ENCODE measurements at regions not wholly inside any gene's neighbourhood (a gene's known extent, or its start where the extent isn't known, plus 50 kb on each side); places are given as distances from the start of the nearest gene placed in this dataset.

DNA sequence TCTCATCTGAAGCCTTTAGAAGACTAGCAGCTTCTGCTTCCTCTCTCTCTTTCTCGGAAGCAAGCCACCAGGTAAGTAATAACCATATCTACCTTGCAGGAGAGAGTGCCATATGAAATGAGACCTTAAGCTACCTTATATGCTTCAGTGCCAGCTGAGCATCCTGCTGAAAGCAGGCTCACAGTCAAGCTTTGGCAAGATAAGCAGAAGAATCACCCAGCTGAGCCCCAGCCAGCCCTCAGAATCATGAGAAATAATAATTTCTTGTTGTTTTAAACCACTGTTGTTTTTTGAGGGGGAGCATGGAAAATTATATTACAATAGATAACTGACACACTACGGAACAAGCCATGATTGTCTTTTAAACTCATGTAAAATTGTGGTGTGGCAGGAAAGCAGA lies 514.4 kb downstream of the MBD2 start:
- H3K4me1 Mint-ChIP-seq (ENCODE audit: low read depth in 2 of 2) = no peaks in the 10 kb centered on the region
- ATAC-seq (no peak), DNase-seq (ENCODE audit: low spot score) (no peak)
- no peaks in the 10 kb centered on the region for H3K36me3 Mint-ChIP-seq
- no peak overlapping the region for H3K4me3 Mint-ChIP-seq
- H3K9me3 Mint-ChIP-seq = peaks cover 3% of the 10 kb centered on the region
- no peaks in the 10 kb centered on the region for H3K27me3 Mint-ChIP-seq
- H3K27ac Mint-ChIP-seq = no peak overlapping the region

DNA sequence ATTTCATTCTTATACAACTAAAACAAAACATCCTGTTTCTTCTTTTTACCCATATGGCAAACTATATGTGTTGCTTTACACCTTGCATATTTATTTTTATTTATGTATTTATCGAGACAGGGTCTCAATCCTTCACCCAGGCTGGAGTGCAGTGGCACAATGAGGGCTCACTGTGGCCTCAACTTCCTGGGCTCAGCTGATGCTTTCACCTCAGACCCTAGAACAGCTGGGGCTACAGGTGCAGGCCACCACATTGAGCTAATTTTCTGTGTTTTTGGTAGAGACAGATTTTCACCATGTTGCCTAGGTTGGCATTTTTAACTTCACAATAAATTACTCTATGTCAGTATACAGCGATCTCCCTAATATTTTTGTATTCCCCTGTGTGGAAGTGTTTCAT lies 522.0 kb downstream of the MBD2 start:
- H3K4me1 Mint-ChIP-seq (ENCODE audit: low read depth in 2 of 2) = no peaks in the 10 kb centered on the region
- H3K4me3 Mint-ChIP-seq = no peak overlapping the region
- H3K9me3 Mint-ChIP-seq = peaks cover 3% of the 10 kb centered on the region
- H3K27me3 Mint-ChIP-seq = no peaks in the 10 kb centered on the region
- ATAC-seq = no peak
- H3K27ac Mint-ChIP-seq = no peak overlapping the region
- no peak for DNase-seq (ENCODE audit: low spot score)
- no peaks in the 10 kb centered on the region for H3K36me3 Mint-ChIP-seq

DNA sequence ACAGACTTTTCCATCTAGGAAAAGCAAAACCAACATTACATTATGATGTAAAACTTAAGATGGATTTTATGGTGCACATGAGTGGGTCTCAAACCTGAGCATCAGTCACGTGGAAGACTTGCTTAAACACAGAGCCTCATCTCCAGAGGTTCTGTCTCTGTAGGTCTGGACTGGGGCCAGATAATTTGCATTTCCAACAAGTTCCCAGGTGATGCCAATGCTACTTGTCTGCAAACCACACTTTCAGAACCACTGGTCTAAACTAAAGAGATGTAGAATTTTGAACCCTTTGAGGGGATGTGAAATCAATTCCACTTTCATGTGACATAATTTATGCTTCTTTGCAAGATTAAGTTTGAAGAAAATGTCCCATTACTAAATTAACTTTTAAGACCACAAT lies 522.8 kb downstream of the MBD2 start:
- no peak for ATAC-seq
- Mint-ChIP-seq H3K4me1 (ENCODE audit: low read depth in 2 of 2) (no peaks in the 10 kb centered on the region), H3K27ac (no peak overlapping the region), H3K36me3 (no peaks in the 10 kb centered on the region), H3K9me3 (peaks cover 3% of the 10 kb centered on the region), H3K4me3 (no peak overlapping the region), H3K27me3 (no peaks in the 10 kb centered on the region)
- DNase-seq (ENCODE audit: low spot score) = no peak

DNA sequence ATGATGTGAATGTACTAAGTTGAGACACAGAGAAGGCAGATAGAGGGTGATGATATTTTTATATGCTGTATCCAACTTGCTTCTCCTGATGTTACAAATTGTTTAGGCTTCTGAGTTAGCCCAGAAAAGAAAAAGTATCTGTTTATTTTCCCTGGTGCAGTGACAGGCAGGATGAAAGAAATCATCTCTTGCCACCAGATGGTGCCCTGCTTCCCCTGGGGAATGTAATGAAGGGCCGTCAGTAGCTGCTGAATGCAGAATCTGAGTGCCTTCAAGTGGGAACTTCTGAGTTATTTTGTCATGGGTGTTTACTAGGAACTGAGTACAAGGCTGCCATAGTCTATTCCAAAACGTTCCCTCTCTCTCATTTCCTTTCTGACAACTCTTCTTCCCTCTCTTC lies 525.6 kb downstream of the MBD2 start:
- DNase-seq (ENCODE audit: low spot score) (no peak), ATAC-seq (no peak)
- Mint-ChIP-seq H3K4me3 (no peak overlapping the region), H3K27me3 (no peaks in the 10 kb centered on the region), H3K4me1 (ENCODE audit: low read depth in 2 of 2) (no peaks in the 10 kb centered on the region), H3K9me3 (peaks cover 9% of the 10 kb centered on the region), H3K36me3 (no peaks in the 10 kb centered on the region), H3K27ac (no peak overlapping the region)

DNA sequence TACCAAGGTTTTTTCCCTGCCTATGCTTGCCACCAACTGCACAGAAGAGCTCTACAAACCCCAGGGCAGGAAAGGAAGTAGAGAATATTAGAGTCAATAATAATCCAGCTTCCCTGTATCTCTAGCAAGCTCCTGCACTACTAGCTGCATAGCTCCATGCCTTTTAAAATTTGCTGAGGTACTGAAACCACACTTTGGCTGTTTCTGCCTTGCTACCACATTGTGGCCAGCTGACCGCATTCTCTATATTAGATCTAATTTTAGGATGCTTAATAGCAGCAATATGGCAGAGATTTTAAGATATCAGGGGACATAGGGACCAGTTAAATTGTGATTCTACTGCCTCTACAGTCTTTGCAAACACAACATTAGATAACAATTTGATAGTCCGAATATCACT lies 534.6 kb downstream of the MBD2 start:
- peaks cover 4% of the 10 kb centered on the region for H3K9me3 Mint-ChIP-seq
- H3K27ac Mint-ChIP-seq = no peak overlapping the region
- no peak for ATAC-seq
- H3K27me3 Mint-ChIP-seq = no peaks in the 10 kb centered on the region
- H3K36me3 Mint-ChIP-seq = no peaks in the 10 kb centered on the region
- H3K4me3 Mint-ChIP-seq = no peak overlapping the region
- no peak for DNase-seq (ENCODE audit: low spot score)
- H3K4me1 Mint-ChIP-seq (ENCODE audit: low read depth in 2 of 2) = no peaks in the 10 kb centered on the region

DNA sequence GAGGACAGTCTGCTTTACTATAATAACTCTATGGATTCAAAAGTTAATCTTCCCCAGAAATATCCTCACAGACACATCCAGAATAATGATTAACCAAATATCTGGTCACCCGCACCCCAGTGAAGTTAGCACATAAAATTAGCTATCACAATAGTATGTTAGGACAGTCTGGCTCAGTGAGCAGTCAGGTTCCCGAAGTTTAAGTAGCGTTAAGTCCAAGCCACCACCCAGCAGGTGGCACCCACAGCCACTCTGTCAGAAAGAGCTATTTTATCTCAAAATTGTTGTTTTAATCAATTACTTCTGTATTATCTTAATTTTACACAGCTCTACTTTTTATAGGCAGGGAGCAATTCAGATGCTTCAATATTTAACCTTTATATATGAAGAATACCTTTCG lies 537.5 kb downstream of the MBD2 start:
- H3K4me3 Mint-ChIP-seq = no peak overlapping the region
- DNase-seq (ENCODE audit: low spot score) (no peak), ATAC-seq (no peak)
- peaks cover 4% of the 10 kb centered on the region for H3K9me3 Mint-ChIP-seq
- H3K27ac Mint-ChIP-seq = no peak overlapping the region
- H3K36me3 Mint-ChIP-seq = no peaks in the 10 kb centered on the region
- no peaks in the 10 kb centered on the region for H3K4me1 Mint-ChIP-seq (ENCODE audit: low read depth in 2 of 2)
- H3K27me3 Mint-ChIP-seq = no peaks in the 10 kb centered on the region

DNA sequence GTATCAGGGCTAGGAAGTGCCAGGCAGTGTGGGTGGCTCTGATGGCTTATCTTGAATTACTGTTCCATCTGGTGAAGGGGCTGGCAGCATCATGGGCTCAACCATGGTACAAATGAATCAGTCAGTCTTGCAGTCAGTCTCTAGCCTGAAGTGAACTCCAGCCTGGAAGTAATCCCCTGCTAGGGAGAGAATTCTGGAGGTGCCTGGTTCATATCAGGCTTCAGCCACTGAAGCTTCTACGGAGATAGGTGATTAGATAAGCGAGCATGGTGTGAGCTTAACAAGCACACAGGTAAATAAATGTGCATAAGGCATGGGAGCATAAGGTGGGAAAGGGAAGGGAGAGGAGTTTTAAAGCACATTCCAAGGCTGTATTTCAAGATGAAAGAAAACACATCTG lies 541.7 kb downstream of the MBD2 start:
- no peaks in the 10 kb centered on the region for H3K9me3 Mint-ChIP-seq
- no peak for ATAC-seq
- no peak overlapping the region for H3K4me3 Mint-ChIP-seq
- no peaks in the 10 kb centered on the region for H3K4me1 Mint-ChIP-seq (ENCODE audit: low read depth in 2 of 2)
- H3K27ac Mint-ChIP-seq = no peak overlapping the region
- no peaks in the 10 kb centered on the region for H3K36me3 Mint-ChIP-seq
- DNase-seq (ENCODE audit: low spot score) = no peak
- no peaks in the 10 kb centered on the region for H3K27me3 Mint-ChIP-seq

DNA sequence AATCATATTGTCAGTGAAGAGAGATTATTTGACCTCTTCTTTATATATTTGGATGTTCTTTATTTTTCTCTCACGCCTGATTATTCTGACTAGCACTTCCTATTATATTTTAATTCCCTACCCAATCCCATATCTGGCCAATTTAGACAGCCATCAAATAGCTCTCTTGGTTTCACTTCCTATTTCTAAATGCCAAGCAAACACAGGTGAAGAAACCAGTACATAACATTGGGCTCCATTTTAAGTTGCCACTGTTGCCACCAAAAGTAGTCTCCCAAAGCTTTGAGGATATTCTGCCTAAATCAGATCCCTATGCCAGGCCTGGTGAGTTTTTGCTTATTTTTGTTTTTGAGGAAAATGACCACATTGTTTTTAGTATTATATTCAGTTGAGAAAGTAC lies 547.0 kb downstream of the MBD2 start:
- Mint-ChIP-seq H3K27ac (no peak overlapping the region), H3K36me3 (no peaks in the 10 kb centered on the region), H3K9me3 (peaks cover 7% of the 10 kb centered on the region), H3K27me3 (no peaks in the 10 kb centered on the region), H3K4me1 (ENCODE audit: low read depth in 2 of 2) (no peaks in the 10 kb centered on the region), H3K4me3 (no peak overlapping the region)
- DNase-seq (ENCODE audit: low spot score) = no peak
- ATAC-seq = no peak

DNA sequence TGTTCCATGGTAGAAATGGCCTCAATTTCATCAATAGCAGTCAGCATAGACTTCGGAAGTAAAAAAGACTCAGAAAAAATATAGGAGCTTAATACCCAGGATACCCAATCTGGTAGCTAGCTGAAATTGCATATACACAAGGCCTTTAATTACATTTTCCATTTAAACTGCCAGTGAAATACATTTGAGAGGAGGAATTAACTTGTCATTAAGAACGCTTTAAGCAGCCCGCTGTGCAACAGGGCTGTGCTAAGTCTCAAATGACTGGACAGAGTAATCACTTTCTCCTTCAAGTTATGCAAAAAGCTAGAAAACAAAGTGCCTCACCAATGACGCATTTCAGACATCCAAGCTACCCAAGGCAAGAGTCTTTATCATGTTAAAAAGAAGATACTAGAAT lies 558.8 kb downstream of the MBD2 start:
- Mint-ChIP-seq H3K4me3 (no peak overlapping the region), H3K9me3 (peaks cover 30% of the 10 kb centered on the region), H3K36me3 (no peaks in the 10 kb centered on the region), H3K27me3 (no peaks in the 10 kb centered on the region), H3K27ac (no peak overlapping the region), H3K4me1 (ENCODE audit: low read depth in 2 of 2) (no peaks in the 10 kb centered on the region)
- ATAC-seq (no peak), DNase-seq (ENCODE audit: low spot score) (no peak)

DNA sequence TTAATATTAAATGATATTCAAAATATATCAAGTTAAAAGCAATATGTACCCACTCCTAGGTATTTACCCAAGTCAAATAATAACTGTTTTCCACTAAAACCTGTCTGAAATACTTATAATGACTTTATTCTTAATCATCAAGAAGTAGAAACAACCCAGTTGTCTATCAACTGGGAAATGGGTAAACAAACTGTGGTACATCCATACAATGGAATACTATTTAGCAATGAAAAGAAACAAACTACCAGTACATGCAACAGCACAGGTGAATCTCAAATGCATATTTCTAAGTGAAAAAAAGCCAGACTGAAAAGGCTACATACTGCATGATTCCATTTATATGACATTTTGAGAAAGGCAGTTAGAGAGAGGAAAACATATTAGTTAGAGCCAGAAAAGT lies 559.9 kb downstream of the MBD2 start:
- H3K27me3 Mint-ChIP-seq = no peaks in the 10 kb centered on the region
- H3K4me1 Mint-ChIP-seq (ENCODE audit: low read depth in 2 of 2) = no peaks in the 10 kb centered on the region
- ATAC-seq (no peak), DNase-seq (ENCODE audit: low spot score) (no peak)
- no peak overlapping the region for H3K27ac Mint-ChIP-seq
- H3K4me3 Mint-ChIP-seq = no peak overlapping the region
- H3K36me3 Mint-ChIP-seq = no peaks in the 10 kb centered on the region
- peaks cover 26% of the 10 kb centered on the region for H3K9me3 Mint-ChIP-seq

DNA sequence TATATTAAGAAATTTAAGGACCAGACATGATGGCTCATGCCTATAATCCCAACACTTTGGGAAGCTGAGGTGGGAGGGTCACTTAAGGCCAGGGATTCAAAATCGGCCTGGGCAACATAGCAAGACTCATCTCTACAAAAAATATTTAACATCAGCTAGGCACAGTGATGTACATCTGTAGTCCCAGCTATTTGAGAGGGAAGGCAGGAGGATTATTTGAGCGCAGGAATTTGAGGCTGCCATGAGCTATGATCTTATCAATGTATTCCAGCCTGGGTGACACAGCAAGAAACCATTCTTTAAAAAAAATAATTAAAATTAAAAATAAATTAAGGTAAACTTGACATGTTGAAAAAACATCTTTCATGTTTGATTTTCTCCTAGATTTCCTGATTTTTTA lies 564.2 kb downstream of the MBD2 start:
- no peaks in the 10 kb centered on the region for H3K4me1 Mint-ChIP-seq (ENCODE audit: low read depth in 2 of 2)
- ATAC-seq (no peak), DNase-seq (ENCODE audit: low spot score) (no peak)
- H3K27me3 Mint-ChIP-seq = no peaks in the 10 kb centered on the region
- H3K27ac Mint-ChIP-seq = no peak overlapping the region
- peaks cover 23% of the 10 kb centered on the region for H3K9me3 Mint-ChIP-seq
- H3K36me3 Mint-ChIP-seq = no peaks in the 10 kb centered on the region
- H3K4me3 Mint-ChIP-seq = no peak overlapping the region

DNA sequence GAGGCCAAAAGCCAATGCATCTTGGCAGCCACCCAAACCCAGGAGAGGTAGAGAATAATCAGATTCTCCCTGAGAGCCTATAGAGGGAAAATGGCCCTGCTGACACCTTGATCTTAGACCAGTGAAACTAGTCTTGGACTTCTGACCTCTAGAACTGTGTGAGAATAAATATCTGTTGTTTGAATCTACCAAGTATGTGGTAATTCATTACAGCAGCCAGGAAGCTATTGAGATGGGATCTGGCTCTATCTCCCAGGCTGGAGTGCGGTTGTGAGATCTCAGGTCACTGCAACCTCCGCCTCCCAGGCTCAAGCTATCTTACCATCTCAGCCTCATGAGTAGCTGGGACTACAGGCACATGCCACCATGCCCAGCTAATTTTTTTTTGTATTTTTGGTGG lies 567.2 kb downstream of the MBD2 start:
- H3K4me3 Mint-ChIP-seq = no peak overlapping the region
- H3K9me3 Mint-ChIP-seq = peaks cover 23% of the 10 kb centered on the region
- H3K27me3 Mint-ChIP-seq = no peaks in the 10 kb centered on the region
- no peaks in the 10 kb centered on the region for H3K36me3 Mint-ChIP-seq
- DNase-seq (ENCODE audit: low spot score) (no peak), ATAC-seq (no peak)
- no peak overlapping the region for H3K27ac Mint-ChIP-seq
- no peaks in the 10 kb centered on the region for H3K4me1 Mint-ChIP-seq (ENCODE audit: low read depth in 2 of 2)

DNA sequence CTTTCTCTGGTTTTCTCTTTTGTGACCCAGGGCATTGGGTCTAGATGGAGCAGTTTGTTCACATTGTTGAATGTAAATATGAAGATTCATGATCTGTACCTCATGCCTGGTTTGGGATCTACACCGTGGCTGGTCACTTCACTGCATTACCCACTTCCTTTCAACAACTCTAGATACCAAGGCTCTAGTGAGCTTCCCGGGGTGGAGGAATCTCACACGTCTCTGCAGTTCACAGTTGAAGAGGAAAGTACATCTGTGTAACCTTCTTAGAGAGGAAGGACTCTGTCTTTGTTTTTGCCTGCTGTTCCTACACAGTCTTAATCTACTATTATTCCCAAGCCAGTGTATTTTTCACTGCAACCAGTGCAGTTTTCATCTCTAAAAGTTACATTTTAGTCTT lies 574.8 kb downstream of the MBD2 start:
- Mint-ChIP-seq H3K36me3 (no peaks in the 10 kb centered on the region), H3K27me3 (no peaks in the 10 kb centered on the region), H3K9me3 (peaks cover 21% of the 10 kb centered on the region), H3K27ac (no peak overlapping the region), H3K4me1 (ENCODE audit: low read depth in 2 of 2) (no peaks in the 10 kb centered on the region), H3K4me3 (no peak overlapping the region)
- DNase-seq (ENCODE audit: low spot score) = no peak
- ATAC-seq = no peak

DNA sequence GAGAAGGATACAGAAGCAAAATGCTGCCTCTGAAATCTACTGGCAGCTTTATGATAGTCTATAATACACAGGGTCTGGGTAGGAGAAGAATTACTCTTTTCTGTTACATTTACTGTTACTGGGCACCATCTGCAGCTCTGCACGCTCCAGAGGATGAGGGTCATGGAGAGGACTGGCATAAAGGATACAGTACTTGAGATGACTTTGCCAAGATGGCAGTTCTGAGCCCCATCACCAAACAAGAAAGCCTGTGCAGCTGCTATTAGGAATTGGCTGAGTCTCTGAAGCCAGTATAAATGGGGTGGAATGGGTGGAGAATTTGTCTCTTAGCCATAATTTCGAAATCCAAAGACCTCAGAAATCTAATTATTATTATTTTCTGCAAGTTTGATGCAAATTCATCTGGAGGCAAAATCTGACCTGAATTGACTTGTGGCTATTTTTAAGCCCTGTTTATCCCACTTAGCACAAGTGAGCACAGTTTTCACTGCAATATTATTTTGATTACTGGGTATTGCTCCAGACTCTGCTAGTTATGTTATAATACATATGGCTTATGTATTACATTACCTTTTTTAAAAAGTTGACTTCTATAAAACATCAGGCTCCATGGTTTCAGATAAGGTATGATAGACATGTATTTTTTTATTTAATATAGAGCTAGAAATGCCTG lies 579.5 kb downstream of the MBD2 start:
- Mint-ChIP-seq H3K4me3 (no peak overlapping the region), H3K27ac (no peak overlapping the region), H3K27me3 (no peaks in the 10 kb centered on the region), H3K36me3 (peaks cover 4% of the 10 kb centered on the region), H3K4me1 (ENCODE audit: low read depth in 2 of 2) (no peaks in the 10 kb centered on the region), H3K9me3 (peaks cover 13% of the 10 kb centered on the region)
- no peak for ATAC-seq
- DNase-seq (ENCODE audit: low spot score) = no peak

DNA sequence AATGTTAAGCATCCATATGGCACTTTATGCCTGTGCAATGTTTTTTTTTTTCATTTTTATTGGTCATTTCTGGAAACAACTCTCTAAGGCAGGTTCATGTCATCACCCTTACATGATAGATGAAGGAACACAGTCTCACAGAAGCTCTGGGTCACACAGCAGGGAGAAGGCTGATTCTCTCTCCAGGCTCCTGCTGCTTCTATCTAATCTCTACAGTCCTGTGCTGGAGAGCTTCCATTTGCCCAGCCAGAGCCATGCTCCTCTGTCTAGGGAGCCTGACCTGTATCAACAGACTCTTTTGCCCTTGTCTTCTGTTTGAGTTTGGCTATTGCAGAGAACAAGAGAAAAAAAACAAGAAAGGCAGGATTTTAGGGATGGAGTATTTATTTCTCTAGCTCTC lies 584.8 kb downstream of the MBD2 start:
- Mint-ChIP-seq H3K4me1 (ENCODE audit: low read depth in 2 of 2) (no peaks in the 10 kb centered on the region), H3K27me3 (no peaks in the 10 kb centered on the region), H3K36me3 (peaks cover 4% of the 10 kb centered on the region), H3K9me3 (peaks cover 20% of the 10 kb centered on the region), H3K4me3 (no peak overlapping the region), H3K27ac (no peak overlapping the region)
- ATAC-seq (no peak), DNase-seq (ENCODE audit: low spot score) (no peak)

Measured in natural killer cell treated with Interleukin-12 subunit alpha and Interleukin-12 subunit beta and Interleukin-15 and Interleukin-18, amount 100 ng/mL, for 72 hours (primary cell).